A673 (cell line): ENCODE measurements at regions not wholly inside any gene's neighbourhood (a gene's known extent, or its start where the extent isn't known, plus 50 kb on each side); places are given as distances from the start of the nearest gene placed in this dataset.
A peak's percentile ranks its signal among the peaks of the same experiment; 100 is the strongest.

Source experiments
- BruUV-seq: library from RNA; stranded (reverse); fragments of 400-500 nt; replicated peaks from 2 replicates; lab custom pipeline; 2021; lab: Mats Ljungman, UMichigan
- CTCF ChIA-PET: fragments of 300-600 bp; sonication (Branson Sonifier 250); formaldehyde crosslinking; loops from one replicate; lab custom pipeline; 2022; ENCODE audit warnings: antibody characterized with exemption; lab: Charles Lee
- POLR2A ChIA-PET: fragments of 300-600 bp; sonication (Branson Sonifier 250); formaldehyde crosslinking; loops from one replicate; lab custom pipeline; 2022; ENCODE audit warnings: antibody characterized with exemption; ENCODE audit not compliant: low non-redundant PET; lab: Charles Lee
- DNase-seq: peaks from one replicate; pipeline ENCODE4 v3.0.0-alpha.2; 2015; ENCODE audit warnings: low spot score
- H3K27ac ChIP-seq: fragments of 200-600 bp; sonication (generic); 2 replicates; pipeline ENCODE4 v1.5.1; 2016; ENCODE audit warnings: mixed run types, low read depth, mild to moderate bottlenecking, mixed read lengths, antibody characterized with exemption, low read length; ENCODE audit not compliant: poor library complexity, severe bottlenecking
- H3K27me3 ChIP-seq: fragments of 200-600 bp; sonication (generic); replicated peaks from 2 replicates; pipeline ENCODE4 v1.6.1; 2017; ENCODE audit warnings: mixed run types, low read depth, mild to moderate bottlenecking, mixed read lengths, antibody characterized with exemption, low read length; ENCODE audit not compliant: insufficient read depth, poor library complexity
- H3K36me3 ChIP-seq: fragments of 200-600 bp; sonication (generic); 2 replicates; pipeline ENCODE4 v1.6.1; 2016; ENCODE audit warnings: mixed run types, mild to moderate bottlenecking, mixed read lengths, antibody characterized with exemption, low read length; ENCODE audit not compliant: insufficient read depth, poor library complexity, severe bottlenecking
- H3K4me1 ChIP-seq: fragments of 200-600 bp; sonication (generic); 2 replicates; pipeline ENCODE4 v1.6.1; 2017; ENCODE audit warnings: mixed run types, mild to moderate bottlenecking, mixed read lengths, antibody characterized with exemption, low read length; ENCODE audit not compliant: insufficient read depth, poor library complexity, severe bottlenecking
- H3K4me3 ChIP-seq: fragments of 200-600 bp; sonication (generic); 2 replicates; pipeline ENCODE4 v1.5.1; 2016; ENCODE audit warnings: low read depth, mixed run types, mild to moderate bottlenecking, mixed read lengths, low read length; ENCODE audit not compliant: poor library complexity, severe bottlenecking
- H3K9me3 ChIP-seq: fragments of 200-600 bp; sonication (generic); 2 replicates; pipeline ENCODE4 v1.6.1; 2016; ENCODE audit warnings: mixed run types, low read depth, mild to moderate bottlenecking, mixed read lengths, antibody characterized with exemption, low read length; ENCODE audit not compliant: poor library complexity, severe bottlenecking
- EZH2 ChIP-seq: fragments of 200-600 bp; sonication (generic); IDR thresholded peaks from 2 replicates; pipeline ENCODE4 v1.6.1; 2017; ENCODE audit warnings: borderline replicate concordance, low read depth, mild to moderate bottlenecking, mixed read lengths, antibody characterized with exemption, low read length; ENCODE audit not compliant: poor library complexity, severe bottlenecking
- intact Hi-C: fragments of 100-400 bp; cut with micrococcal nuclease; formaldehyde crosslinking; loops from one replicate; pipeline ENCODE4 v1.10.0; 2022; ENCODE audit not compliant: unreplicated experiment
- TF ChIP-seq, protein P1 (sequence below): fragments of 300-800, 200-600 bp; sonication (generic); conservative IDR thresholded peaks from 2 replicates; pipeline ENCODE4 v1.5.1; 2017; ENCODE audit warnings: low read depth, mild to moderate bottlenecking, antibody characterized with exemption, low read length, moderate library complexity, mixed read lengths

DNA sequence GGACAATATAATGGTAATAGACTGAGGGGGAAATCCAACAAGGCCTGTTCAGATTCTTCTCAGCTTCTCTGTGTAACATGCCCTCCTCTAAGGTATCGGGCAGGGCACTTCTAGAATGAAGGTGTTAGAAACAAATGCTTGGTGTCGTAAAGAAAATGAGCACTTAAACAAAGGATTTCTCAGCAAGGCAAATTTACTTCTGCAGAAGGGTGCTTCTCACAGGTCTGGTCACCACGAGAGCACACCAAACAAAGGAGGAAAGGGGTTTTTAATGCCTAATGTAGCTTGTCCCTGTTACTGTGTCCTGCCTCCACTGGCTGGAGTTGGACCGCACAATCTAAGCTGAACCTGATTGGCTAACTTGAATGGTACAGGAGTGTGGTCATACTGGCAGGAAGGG is 642.6 kb upstream of the CDH8 start:
- no peaks in the 10 kb centered on the region for H3K4me1 ChIP-seq
- no peaks in the 10 kb centered on the region for H3K36me3 ChIP-seq
- H3K4me3 ChIP-seq, result no peak overlapping the region
- TF ChIP-seq, protein P1, sequence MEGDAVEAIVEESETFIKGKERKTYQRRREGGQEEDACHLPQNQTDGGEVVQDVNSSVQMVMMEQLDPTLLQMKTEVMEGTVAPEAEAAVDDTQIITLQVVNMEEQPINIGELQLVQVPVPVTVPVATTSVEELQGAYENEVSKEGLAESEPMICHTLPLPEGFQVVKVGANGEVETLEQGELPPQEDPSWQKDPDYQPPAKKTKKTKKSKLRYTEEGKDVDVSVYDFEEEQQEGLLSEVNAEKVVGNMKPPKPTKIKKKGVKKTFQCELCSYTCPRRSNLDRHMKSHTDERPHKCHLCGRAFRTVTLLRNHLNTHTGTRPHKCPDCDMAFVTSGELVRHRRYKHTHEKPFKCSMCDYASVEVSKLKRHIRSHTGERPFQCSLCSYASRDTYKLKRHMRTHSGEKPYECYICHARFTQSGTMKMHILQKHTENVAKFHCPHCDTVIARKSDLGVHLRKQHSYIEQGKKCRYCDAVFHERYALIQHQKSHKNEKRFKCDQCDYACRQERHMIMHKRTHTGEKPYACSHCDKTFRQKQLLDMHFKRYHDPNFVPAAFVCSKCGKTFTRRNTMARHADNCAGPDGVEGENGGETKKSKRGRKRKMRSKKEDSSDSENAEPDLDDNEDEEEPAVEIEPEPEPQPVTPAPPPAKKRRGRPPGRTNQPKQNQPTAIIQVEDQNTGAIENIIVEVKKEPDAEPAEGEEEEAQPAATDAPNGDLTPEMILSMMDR, result no peak
- TF ChIP-seq EZH2, result no peak
- POLR2A ChIA-PET, result no interaction called here
- intact Hi-C loops, result no loop called here
- CTCF ChIA-PET, result no interaction called here
- H3K27me3 ChIP-seq, result no peaks in the 10 kb centered on the region
- DNase-seq, result no peak
- peaks cover 28% of the 10 kb centered on the region for H3K9me3 ChIP-seq
- H3K27ac ChIP-seq, result no peak overlapping the region
- BruUV-seq, result no TSS peak

DNA sequence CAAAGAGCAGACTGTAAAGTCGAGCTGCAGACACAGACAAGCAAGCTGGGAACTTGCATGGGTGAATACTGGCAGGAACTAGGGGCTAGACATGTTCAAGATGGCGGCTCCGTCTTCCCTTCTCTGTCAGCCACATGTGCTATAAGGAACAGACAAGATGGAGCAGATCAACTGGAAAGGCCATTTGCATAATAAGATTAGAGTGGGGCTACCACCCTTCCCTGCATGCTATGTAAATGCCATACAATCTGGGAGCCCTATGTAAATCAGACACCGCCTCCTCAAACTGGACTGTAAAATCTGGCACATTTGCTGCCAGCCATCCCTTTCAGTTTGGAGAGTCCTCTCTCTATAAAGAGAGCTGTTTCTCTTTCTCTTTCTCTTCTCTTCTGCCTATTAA is 640.1 kb upstream of the CDH8 start:
- ChIA-PET CTCF (no interaction called here), POLR2A (no interaction called here)
- no TSS peak for BruUV-seq
- Histone ChIP-seq H3K27me3 (no peaks in the 10 kb centered on the region), H3K27ac (no peak overlapping the region), H3K36me3 (no peaks in the 10 kb centered on the region), H3K4me1 (no peaks in the 10 kb centered on the region), H3K9me3 (peaks cover 28% of the 10 kb centered on the region), H3K4me3 (no peak overlapping the region)
- peak; percentile 1 for DNase-seq
- intact Hi-C loops, result no loop called here
- TF ChIP-seq EZH2, result no peak
- TF ChIP-seq, protein P1, result no peak

DNA sequence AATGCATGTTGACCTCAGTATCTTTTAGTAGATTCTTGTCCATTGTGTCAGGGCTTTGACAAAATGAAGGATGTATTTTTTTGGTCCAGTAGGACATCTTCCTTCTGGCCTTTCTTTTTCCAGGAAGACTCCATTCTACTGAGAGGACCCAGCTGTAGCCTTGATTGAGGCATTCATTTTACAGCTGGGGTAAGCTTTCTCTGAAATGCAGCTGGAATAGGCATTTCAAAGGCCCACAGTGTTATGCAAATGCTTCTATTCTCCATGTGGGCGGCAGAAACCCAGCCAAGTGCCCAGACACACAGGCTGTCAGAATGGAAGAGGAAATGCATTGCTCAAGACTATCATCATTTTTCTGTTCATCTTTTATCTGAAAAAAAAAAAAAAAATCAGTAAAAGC is 629.0 kb upstream of the CDH8 start:
- Histone ChIP-seq H3K27ac (no peak overlapping the region), H3K9me3 (no peaks in the 10 kb centered on the region), H3K27me3 (no peaks in the 10 kb centered on the region), H3K36me3 (no peaks in the 10 kb centered on the region), H3K4me3 (no peak overlapping the region), H3K4me1 (no peaks in the 10 kb centered on the region)
- no TSS peak for BruUV-seq
- TF ChIP-seq EZH2, result no peak
- TF ChIP-seq, protein P1, result no peak
- ChIA-PET CTCF (no interaction called here), POLR2A (no interaction called here)
- intact Hi-C loops, result no loop called here
- peak; percentile 79 for DNase-seq
